ENCODE measurements at regions not wholly inside any gene's neighbourhood (a gene's known extent, or its start where the extent isn't known, plus 50 kb on each side); places are given as distances from the start of the nearest gene placed in this dataset.

DNA sequence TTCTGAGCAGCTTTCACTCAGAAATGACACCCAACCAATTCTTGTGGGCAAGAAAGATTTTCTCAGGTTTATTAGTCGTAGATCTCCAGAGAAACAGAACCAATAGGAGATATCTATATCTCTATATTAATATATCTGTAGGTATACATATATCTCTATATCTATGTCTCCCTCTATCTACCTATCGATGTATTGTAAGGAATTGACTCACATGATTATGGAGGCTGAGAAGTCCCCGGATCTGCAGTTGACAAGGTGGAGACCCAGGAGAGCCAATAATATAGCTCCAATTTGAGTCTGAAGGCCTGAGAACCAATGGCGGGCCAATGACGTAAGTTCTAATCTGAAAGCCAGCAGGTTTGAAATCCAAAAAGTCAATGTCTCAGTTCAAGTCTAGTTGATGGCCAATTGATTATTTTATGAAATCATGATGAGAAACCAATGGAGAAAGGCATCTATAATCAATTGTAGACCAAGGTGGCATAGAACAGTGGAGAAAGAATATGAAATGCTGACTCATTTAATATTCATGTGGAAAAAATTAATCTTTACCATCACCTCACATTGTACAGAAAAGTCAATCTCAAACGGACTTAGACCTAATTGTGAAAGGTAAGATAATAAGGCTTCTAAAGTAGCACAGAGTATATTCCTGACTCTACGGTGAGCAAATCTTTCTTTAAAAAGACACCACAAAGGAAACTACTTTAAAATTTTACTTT is 65.6 kb upstream of the CHRNA7 start:
- Mint-ChIP-seq H3K36me3 (ENCODE audit: low read depth) (no peaks in the 10 kb centered on the region), H3K9me3 (peaks cover 2% of the 10 kb centered on the region), H3K27me3 (peaks cover 2% of the 10 kb centered on the region), H3K4me1 (no peaks in the 10 kb centered on the region), H3K4me3 (no peak overlapping the region), H3K27ac (no peak overlapping the region)
- POLR2A ChIA-PET = no interaction called here
- CTCF ChIA-PET = no interaction called here
- ATAC-seq (ENCODE audit: low read depth) (no peak), DNase-seq (no peak)
- intact Hi-C loops (cut with micrococcal nuclease) = no loop called here
- TF ChIP-seq, protein P1, sequence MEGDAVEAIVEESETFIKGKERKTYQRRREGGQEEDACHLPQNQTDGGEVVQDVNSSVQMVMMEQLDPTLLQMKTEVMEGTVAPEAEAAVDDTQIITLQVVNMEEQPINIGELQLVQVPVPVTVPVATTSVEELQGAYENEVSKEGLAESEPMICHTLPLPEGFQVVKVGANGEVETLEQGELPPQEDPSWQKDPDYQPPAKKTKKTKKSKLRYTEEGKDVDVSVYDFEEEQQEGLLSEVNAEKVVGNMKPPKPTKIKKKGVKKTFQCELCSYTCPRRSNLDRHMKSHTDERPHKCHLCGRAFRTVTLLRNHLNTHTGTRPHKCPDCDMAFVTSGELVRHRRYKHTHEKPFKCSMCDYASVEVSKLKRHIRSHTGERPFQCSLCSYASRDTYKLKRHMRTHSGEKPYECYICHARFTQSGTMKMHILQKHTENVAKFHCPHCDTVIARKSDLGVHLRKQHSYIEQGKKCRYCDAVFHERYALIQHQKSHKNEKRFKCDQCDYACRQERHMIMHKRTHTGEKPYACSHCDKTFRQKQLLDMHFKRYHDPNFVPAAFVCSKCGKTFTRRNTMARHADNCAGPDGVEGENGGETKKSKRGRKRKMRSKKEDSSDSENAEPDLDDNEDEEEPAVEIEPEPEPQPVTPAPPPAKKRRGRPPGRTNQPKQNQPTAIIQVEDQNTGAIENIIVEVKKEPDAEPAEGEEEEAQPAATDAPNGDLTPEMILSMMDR (IDR thresholded peaks at IDR 0.05) = no peak

DNA sequence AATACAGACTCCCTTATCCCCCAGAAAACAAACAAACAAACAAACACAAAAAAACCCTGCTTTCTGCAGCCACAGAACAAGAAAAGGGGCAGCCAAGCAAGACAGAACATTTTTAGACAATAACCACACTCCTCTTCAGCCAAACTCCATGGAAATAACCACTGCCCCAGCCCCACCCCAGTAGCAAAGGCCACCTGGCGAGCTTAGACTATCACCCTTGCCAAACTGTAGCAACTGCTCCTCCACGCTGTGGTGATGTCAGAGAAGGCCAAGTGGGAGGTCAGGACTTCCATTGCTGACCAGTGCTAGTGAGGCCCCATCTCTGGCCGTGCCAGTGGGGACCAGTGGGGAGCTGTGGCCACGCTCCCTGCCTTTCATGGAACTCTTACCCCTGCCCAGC is 60.3 kb upstream of the CHRNA7 start:
- TF ChIP-seq, protein P1 (IDR thresholded peaks at IDR 0.05) = no peak
- Mint-ChIP-seq H3K36me3 (ENCODE audit: low read depth) (no peaks in the 10 kb centered on the region), H3K27me3 (peaks cover 7% of the 10 kb centered on the region), H3K4me3 (no peak overlapping the region), H3K9me3 (no peaks in the 10 kb centered on the region), H3K27ac (no peak overlapping the region), H3K4me1 (peaks cover 1% of the 10 kb centered on the region)
- POLR2A ChIA-PET = no interaction called here
- ATAC-seq (ENCODE audit: low read depth) (no peak), DNase-seq (no peak)
- CTCF ChIA-PET = no interaction called here
- intact Hi-C loops (cut with micrococcal nuclease) = no loop called here

DNA sequence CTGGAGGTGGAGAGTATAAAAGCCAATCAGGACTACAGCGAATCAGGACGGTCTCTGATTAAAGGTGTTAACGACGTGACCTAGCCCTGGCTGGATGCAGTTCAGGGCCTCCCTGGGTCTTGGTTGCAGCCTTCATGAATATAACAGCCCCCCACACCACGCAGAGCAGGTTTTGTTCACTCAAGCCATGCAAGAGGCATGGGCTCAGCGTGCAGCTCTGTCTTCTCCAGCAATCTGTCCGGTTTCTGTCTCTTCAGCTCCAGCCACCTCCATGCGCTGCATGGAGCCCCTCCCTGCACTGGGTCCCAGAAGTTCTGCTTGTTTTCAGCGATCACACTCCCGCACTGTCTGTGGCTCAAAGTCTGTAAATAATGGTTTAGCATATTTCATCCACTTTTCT is 57.1 kb upstream of the CHRNA7 start:
- Mint-ChIP-seq H3K9me3 (no peaks in the 10 kb centered on the region), H3K4me3 (no peak overlapping the region), H3K4me1 (peaks cover 4% of the 10 kb centered on the region), H3K36me3 (ENCODE audit: low read depth) (no peaks in the 10 kb centered on the region), H3K27me3 (peaks cover 12% of the 10 kb centered on the region), H3K27ac (no peak overlapping the region)
- no peak for DNase-seq
- POLR2A ChIA-PET = no interaction called here
- intact Hi-C loops (cut with micrococcal nuclease) = no loop called here
- TF ChIP-seq, protein P1 (IDR thresholded peaks at IDR 0.05) = no peak
- CTCF ChIA-PET = no interaction called here
- ATAC-seq (ENCODE audit: low read depth) = no peak

DNA sequence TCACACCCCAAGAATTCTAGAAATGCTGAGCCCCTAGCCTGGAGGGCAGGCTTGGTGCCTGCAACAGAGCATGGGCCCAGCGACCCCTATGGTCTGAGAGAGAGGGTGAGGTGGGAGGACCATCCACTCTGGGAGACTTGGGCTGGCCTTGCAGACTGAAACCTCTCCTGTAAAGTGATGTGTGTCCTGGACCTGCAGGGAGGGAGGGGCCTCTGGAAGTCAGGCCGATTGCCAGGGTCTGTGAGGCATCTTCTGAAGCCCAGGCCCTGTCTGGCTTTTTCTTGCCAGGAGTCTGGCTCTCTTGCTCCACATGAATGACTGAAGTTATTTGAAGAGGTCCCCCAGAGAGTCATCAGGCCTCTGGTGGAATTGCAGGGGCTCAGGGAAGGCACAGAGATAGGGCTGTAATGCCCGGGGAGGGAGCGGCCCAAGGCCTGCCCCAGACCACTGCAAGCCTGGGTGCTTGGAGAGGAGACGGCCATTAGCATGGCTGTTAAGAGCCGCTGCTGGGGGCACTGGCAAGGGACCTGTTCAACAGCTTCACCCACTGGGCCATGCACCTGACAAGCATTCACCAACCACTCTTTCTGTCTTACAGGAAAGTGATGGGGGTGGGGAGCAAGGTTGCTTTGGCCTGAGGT is 56.0 kb upstream of the CHRNA7 start:
- no peaks in the 10 kb centered on the region for H3K36me3 Mint-ChIP-seq (ENCODE audit: low read depth)
- ChIA-PET POLR2A (no interaction called here), CTCF (no interaction called here)
- DNase-seq (no peak), ATAC-seq (ENCODE audit: low read depth) (no peak)
- no peak overlapping the region for H3K27ac Mint-ChIP-seq
- TF ChIP-seq, protein P1 (IDR thresholded peaks at IDR 0.05) = no peak
- no peak overlapping the region for H3K4me3 Mint-ChIP-seq
- H3K9me3 Mint-ChIP-seq = no peaks in the 10 kb centered on the region
- intact Hi-C loops (cut with micrococcal nuclease) = no loop called here
- H3K27me3 Mint-ChIP-seq = peaks cover 20% of the 10 kb centered on the region
- peaks cover 4% of the 10 kb centered on the region for H3K4me1 Mint-ChIP-seq

DNA sequence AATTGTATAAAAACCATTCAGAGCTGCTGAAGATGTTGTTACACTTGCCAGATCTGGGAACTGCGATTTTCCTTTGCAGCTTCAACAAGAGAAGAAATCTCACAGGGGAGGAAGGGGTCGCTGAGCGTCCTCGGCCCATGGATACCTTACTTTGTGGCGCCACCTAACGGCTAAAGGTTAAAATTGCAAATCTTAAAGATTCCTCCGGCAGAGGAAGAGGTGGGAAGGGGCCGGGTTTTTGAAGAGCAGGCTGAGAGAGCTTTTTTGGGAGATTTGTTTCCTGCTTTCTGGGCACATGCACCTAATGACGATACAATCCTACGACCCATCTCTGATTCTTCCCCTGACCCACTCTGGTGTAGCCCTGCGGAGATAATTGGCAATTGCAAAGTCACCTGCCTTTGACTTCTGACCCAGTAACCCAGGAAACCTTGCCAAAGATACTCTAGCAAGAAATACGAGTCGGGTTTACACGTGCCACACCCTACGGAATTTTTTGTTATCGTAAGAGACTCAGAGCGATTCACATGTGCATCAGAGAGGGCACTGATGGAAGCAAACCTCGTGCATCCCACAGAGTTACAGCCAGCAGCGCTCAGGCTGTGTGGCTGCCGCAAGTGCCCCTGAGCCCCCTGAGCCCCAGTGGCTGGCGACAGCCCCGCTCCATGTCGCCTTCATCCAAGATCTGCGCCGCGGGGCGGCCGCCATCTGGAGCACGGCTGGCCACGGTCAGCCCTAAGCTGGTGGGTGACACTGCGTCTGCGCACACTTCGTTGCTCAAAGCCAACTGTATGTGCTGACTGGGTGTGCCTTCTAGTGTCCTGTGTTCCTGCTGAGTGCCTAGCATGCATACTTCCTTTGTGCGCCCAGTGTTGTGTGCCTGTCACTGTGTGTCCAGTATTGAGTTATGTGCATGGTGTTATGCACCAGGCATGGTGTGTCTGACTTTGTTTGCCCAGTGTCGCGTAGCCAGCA is 55.2 kb upstream of the CHRNA7 start:
- POLR2A ChIA-PET = no interaction called here
- H3K27me3 Mint-ChIP-seq = peaks cover 19% of the 10 kb centered on the region
- no peak overlapping the region for H3K4me3 Mint-ChIP-seq
- H3K4me1 Mint-ChIP-seq = peaks cover 4% of the 10 kb centered on the region
- H3K36me3 Mint-ChIP-seq (ENCODE audit: low read depth) = no peaks in the 10 kb centered on the region
- no peak for ATAC-seq (ENCODE audit: low read depth)
- no peaks in the 10 kb centered on the region for H3K9me3 Mint-ChIP-seq
- TF ChIP-seq, protein P1 (IDR thresholded peaks at IDR 0.05) = no peak
- DNase-seq = no peak
- CTCF ChIA-PET = interaction anchor here (0.6 kb wide), 1 partner anchor 846 kb away, joined by 3 read pairs; no protein-coding TSS in a partner anchor
- no peak overlapping the region for H3K27ac Mint-ChIP-seq
- intact Hi-C loops (cut with micrococcal nuclease) = no loop called here

Measured in activated B cell treated with CpG ODN at 0.5 μM for 24 hours (primary cell).